HAP-1 (cell line): ENCODE measurements at regions not wholly inside any gene's neighbourhood (a gene's known extent, or its start where the extent isn't known, plus 50 kb on each side); places are given as distances from the start of the nearest gene placed in this dataset.
A peak's percentile ranks its signal among the peaks of the same experiment; 100 is the strongest.

Experiments used
- DNase-seq, 2 experiments: peaks; one replicate each; pipeline ENCODE4 v3.0.0-alpha.2; 2016 to 2020; ENCODE audit warnings: low spot score in 2 of 2
- H3K27me3 ChIP-seq: fragments of 250-450 bp; sonication (Bioruptor Pico); 2 replicates; pipeline ENCODE4 v1.5.1; 2020; ENCODE audit warnings: low read depth, mild to moderate bottlenecking, moderate library complexity
- H3K36me3 ChIP-seq: fragments of 250-450 bp; sonication (Bioruptor Pico); replicated peaks from 2 replicates; pipeline ENCODE4 v1.5.1; 2020; ENCODE audit warnings: mild to moderate bottlenecking
- H3K4me1 ChIP-seq: fragments of 250-450 bp; sonication (Bioruptor Pico); 2 replicates; pipeline ENCODE4 v1.5.1; 2020; ENCODE audit warnings: mild to moderate bottlenecking
- H3K4me3 ChIP-seq: fragments of 250-450 bp; sonication (Bioruptor Pico); 2 replicates; pipeline ENCODE4 v1.5.1; 2020; ENCODE audit warnings: mild to moderate bottlenecking, moderate library complexity
- H3K9me3 ChIP-seq: fragments of 250-450 bp; sonication (Bioruptor Pico); 2 replicates; pipeline ENCODE4 v1.5.1; 2020; ENCODE audit warnings: mild to moderate bottlenecking, moderate library complexity
- in situ Hi-C: fragments of 300-500 bp; cut with MboI; formaldehyde crosslinking; loops from 3 replicates; pipeline ENCODE4 v1.14.3; 2020; ENCODE audit warnings: low sequenced_read_pairs, inconsistent platforms, mixed read lengths

GRCh38 chr1:188241629-188242028 lies 1412.9 kb downstream of the PLA2G4A start:
- in situ Hi-C loops = no loop called here
- Histone ChIP-seq H3K4me1 (no peaks in the 10 kb centered on the region), H3K4me3 (no peak overlapping the region), H3K36me3 (no peaks in the 10 kb centered on the region), H3K9me3 (no peaks in the 10 kb centered on the region), H3K27me3 (no peaks in the 10 kb centered on the region)
- DNase-seq = no peak

GRCh38 chr1:188243456-188243855 lies 1414.7 kb downstream of the PLA2G4A start:
- H3K36me3 ChIP-seq = no peaks in the 10 kb centered on the region
- H3K27me3 ChIP-seq = no peaks in the 10 kb centered on the region
- no peaks in the 10 kb centered on the region for H3K4me1 ChIP-seq
- H3K9me3 ChIP-seq = no peaks in the 10 kb centered on the region
- no peak for DNase-seq
- H3K4me3 ChIP-seq = no peak overlapping the region
- in situ Hi-C loops = no loop called here

GRCh38 chr1:188244681-188245080 lies 1415.9 kb downstream of the PLA2G4A start:
- Histone ChIP-seq H3K9me3 (no peaks in the 10 kb centered on the region), H3K4me1 (no peaks in the 10 kb centered on the region), H3K36me3 (no peaks in the 10 kb centered on the region), H3K4me3 (no peak overlapping the region), H3K27me3 (no peaks in the 10 kb centered on the region)
- in situ Hi-C loops = no loop called here
- no peak for DNase-seq

- Histone ChIP-seq H3K4me3 (no peak overlapping the region), H3K9me3 (no peaks in the 10 kb centered on the region), H3K27me3 (no peaks in the 10 kb centered on the region), H3K4me1 (no peaks in the 10 kb centered on the region), H3K36me3 (no peaks in the 10 kb centered on the region)
- in situ Hi-C loops = no loop called here
- DNase-seq = no peak
Observed at GRCh38 chr1:188247255-188247654, 1418.5 kb downstream of the PLA2G4A start.

GRCh38 chr1:188249811-188250210 lies 1421.1 kb downstream of the PLA2G4A start:
- Histone ChIP-seq H3K9me3 (no peaks in the 10 kb centered on the region), H3K27me3 (no peaks in the 10 kb centered on the region), H3K36me3 (no peaks in the 10 kb centered on the region), H3K4me3 (no peak overlapping the region), H3K4me1 (no peaks in the 10 kb centered on the region)
- in situ Hi-C loops = no loop called here
- DNase-seq = no peak

- Histone ChIP-seq H3K9me3 (peaks cover 2% of the 10 kb centered on the region; the same call in 1 of the 2 replicates), H3K4me1 (no peaks in the 10 kb centered on the region), H3K36me3 (no peaks in the 10 kb centered on the region), H3K4me3 (no peak overlapping the region), H3K27me3 (no peaks in the 10 kb centered on the region)
- no peak for DNase-seq
- in situ Hi-C loops = no loop called here
Observed at GRCh38 chr1:188251036-188251435, 1422.3 kb downstream of the PLA2G4A start.

GRCh38 chr1:188261849-188262248 lies 1433.1 kb downstream of the PLA2G4A start:
- Histone ChIP-seq H3K4me3 (no peak overlapping the region), H3K36me3 (no peaks in the 10 kb centered on the region), H3K9me3 (no peaks in the 10 kb centered on the region), H3K27me3 (no peaks in the 10 kb centered on the region), H3K4me1 (no peaks in the 10 kb centered on the region)
- DNase-seq = no peak
- in situ Hi-C loops = no loop called here

GRCh38 chr1:188269956-188270355 lies 1441.2 kb downstream of the PLA2G4A start:
- Histone ChIP-seq H3K4me3 (no peak overlapping the region), H3K4me1 (no peaks in the 10 kb centered on the region), H3K9me3 (peaks cover 3% of the 10 kb centered on the region; the same call in 1 of the 2 replicates), H3K36me3 (no peaks in the 10 kb centered on the region), H3K27me3 (no peaks in the 10 kb centered on the region)
- DNase-seq = no peak
- in situ Hi-C loops = no loop called here

GRCh38 chr1:188270497-188270896 lies 1441.7 kb downstream of the PLA2G4A start:
- in situ Hi-C loops = no loop called here
- H3K4me1 ChIP-seq = no peaks in the 10 kb centered on the region
- no peak overlapping the region for H3K4me3 ChIP-seq
- peaks cover 3% of the 10 kb centered on the region; the same call in 1 of the 2 replicates for H3K9me3 ChIP-seq
- no peak for DNase-seq
- no peaks in the 10 kb centered on the region for H3K36me3 ChIP-seq
- H3K27me3 ChIP-seq = no peaks in the 10 kb centered on the region

GRCh38 chr1:188277771-188278170 lies 1449.0 kb downstream of the PLA2G4A start:
- Histone ChIP-seq H3K4me3 (no peak overlapping the region), H3K9me3 (no peaks in the 10 kb centered on the region), H3K4me1 (peaks cover 19% of the 10 kb centered on the region), H3K36me3 (no peaks in the 10 kb centered on the region), H3K27me3 (no peaks in the 10 kb centered on the region)
- in situ Hi-C loops = no loop called here
- peak in 1 of 2 experiments; percentile 96 for DNase-seq

- H3K4me1 ChIP-seq = peaks cover 18% of the 10 kb centered on the region
- in situ Hi-C loops = no loop called here
- DNase-seq = no peak
- no peaks in the 10 kb centered on the region for H3K9me3 ChIP-seq
- H3K36me3 ChIP-seq = no peaks in the 10 kb centered on the region
- no peak overlapping the region for H3K4me3 ChIP-seq
- no peaks in the 10 kb centered on the region for H3K27me3 ChIP-seq
Observed at GRCh38 chr1:188281921-188282320, 1453.2 kb downstream of the PLA2G4A start.

GRCh38 chr1:188295157-188295556 lies 1466.4 kb downstream of the PLA2G4A start:
- Histone ChIP-seq H3K4me3 (no peak overlapping the region), H3K9me3 (no peaks in the 10 kb centered on the region; the same call in 1 of the 2 replicates), H3K36me3 (no peaks in the 10 kb centered on the region), H3K4me1 (peaks cover 8% of the 10 kb centered on the region), H3K27me3 (no peaks in the 10 kb centered on the region)
- in situ Hi-C loops = no loop called here
- no peak for DNase-seq

GRCh38 chr1:188302746-188303145 lies 1474.0 kb downstream of the PLA2G4A start:
- DNase-seq = no peak
- Histone ChIP-seq H3K9me3 (no peaks in the 10 kb centered on the region), H3K27me3 (no peaks in the 10 kb centered on the region), H3K36me3 (no peaks in the 10 kb centered on the region), H3K4me3 (no peak overlapping the region), H3K4me1 (no peaks in the 10 kb centered on the region)
- in situ Hi-C loops = no loop called here

GRCh38 chr1:188314557-188315137 lies 1485.9 kb downstream of the PLA2G4A start:
- Histone ChIP-seq H3K4me1 (no peaks in the 10 kb centered on the region), H3K27me3 (no peaks in the 10 kb centered on the region), H3K36me3 (no peaks in the 10 kb centered on the region), H3K4me3 (no peak overlapping the region), H3K9me3 (no peaks in the 10 kb centered on the region)
- in situ Hi-C loops = no loop called here
- no peak for DNase-seq

- Histone ChIP-seq H3K4me3 (no peak overlapping the region), H3K9me3 (no peaks in the 10 kb centered on the region), H3K27me3 (no peaks in the 10 kb centered on the region), H3K36me3 (no peaks in the 10 kb centered on the region), H3K4me1 (no peaks in the 10 kb centered on the region)
- no peak for DNase-seq
- in situ Hi-C loops = no loop called here
Observed at GRCh38 chr1:188317894-188318293, 1489.1 kb downstream of the PLA2G4A start.
